GM19395 (cell line): ENCODE measurements at regions not wholly inside any gene's neighbourhood (a gene's known extent, or its start where the extent isn't known, plus 50 kb on each side); places are given as distances from the start of the nearest gene placed in this dataset.

ENCODE experiments used
- ATAC-seq: cut with Tn5 transposase; IDR thresholded peaks from one replicate; pipeline ENCODE4 v1.9.1; 2021; ENCODE audit warnings: mild to moderate bottlenecking, moderate library complexity; ENCODE audit not compliant: unreplicated experiment

DNA sequence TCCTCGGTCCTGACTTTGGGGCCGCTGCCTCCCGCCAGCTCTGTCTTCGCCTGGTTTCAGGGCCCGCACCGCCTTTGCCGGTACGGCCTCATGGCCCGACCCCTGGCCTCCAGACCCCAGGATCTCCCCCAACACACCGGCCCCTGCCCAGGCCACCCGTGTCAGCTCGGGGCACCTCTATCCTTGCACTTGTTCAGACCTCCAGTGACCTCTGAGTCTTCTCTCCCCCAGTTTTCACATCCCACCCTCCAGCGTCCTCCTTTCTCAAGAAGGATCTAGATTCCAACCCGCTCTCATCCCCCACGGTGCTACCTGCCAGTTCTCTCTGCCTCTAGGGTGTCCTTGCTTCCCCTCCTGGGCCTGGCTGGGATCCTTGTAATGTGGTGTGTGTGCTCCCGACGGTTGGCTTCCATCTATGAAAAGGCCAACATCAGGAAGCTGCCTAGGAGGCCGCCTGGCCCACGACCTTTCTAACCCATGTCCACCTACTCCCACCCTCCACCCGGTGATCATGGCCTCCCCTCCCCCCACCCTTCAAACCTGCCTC lies 61.1 kb downstream of the SPATA31C2 start:
- no peak for ATAC-seq

DNA sequence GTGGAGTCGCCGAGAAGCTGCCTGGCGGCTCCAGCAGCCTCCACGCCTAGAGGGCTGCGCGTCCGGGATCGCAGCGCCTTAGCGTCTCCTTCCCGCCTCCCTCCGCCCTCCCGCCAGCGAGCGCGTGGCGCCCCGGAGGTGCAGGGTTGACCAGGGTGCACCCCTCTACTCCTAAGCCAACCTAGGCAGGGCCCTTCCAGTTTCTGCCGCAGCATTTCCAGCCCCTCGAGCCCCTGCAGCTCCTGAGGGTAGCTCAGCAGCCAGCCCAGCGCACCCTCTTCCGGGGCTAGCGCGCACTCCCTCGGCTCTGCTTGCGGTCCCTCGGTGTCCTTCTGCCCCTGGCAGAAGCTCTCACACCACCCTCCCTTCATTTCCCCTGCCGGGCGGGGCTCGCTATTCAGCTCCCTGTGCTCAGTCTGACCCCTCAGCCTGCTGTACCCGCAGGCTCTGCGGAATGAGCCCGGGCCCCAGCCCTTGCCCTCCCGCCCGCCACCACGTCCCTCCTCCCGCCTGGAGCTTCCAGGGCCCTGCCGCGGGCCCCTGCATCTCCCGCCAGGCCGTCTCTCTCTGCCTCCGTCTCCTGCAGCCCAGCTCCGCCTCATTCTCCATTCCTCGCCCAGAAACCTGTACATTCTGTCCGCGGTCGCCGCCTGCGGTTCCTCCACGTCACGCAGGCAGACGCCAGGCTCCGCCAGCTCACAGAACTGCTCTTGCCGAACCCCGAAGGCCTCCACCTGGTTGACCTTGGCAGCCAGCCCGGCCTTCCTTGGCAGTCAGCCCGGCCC lies 61.8 kb downstream of the SPATA31C2 start:
- peak; percentile 60 for ATAC-seq

GRCh38 chr9:88075966-88076285 lies 62.3 kb downstream of the SPATA31C2 start:
- no peak for ATAC-seq

DNA sequence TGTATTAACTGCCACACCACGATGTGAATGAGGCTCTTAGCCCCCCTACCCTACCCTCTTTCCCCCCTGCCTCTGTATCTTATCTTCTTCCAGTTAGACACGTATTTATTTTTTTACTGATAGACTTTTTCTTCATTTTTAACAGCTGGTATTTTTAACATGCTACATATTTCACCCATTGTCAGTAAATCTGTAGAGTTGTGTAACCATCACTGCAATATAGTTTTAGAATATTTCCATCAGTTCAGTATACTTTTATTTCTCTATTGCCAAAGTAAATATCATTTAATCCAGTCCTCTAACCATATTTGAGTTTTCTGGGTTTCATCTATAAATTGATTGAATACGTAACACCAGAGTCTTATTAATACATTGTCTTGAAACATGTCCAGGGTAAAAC lies 62.8 kb downstream of the SPATA31C2 start:
- ATAC-seq = no peak

GRCh38 chr9:88074931-88075330 lies 63.3 kb downstream of the SPATA31C2 start:
- ATAC-seq = no peak

- no peak for ATAC-seq
These were observed 65.4 kb downstream of the SPATA31C2 start for GRCh38 chr9:88072831-88073375.

DNA sequence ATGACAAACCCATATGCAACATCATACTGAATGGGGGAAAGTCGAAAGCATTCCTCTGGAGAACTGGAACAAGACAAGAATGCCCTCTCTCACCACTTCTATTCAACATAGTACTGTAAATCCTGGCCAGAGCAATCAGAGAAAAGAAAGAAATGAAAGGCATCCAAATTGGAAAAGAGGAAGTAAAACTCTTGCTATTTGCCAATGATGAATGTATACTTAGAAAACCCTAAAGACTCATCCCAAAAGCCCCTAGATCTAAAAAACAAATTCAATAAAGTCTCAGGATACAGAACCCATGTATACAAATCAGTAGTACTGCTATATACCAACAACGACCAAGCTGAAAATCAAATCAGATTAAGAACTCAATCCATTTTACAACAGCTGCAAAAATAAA lies 66.9 kb downstream of the SPATA31C2 start:
- ATAC-seq = no peak

- no peak for ATAC-seq
These were observed 72.7 kb downstream of the SPATA31C2 start for GRCh38 chr9:88065619-88066018.

DNA sequence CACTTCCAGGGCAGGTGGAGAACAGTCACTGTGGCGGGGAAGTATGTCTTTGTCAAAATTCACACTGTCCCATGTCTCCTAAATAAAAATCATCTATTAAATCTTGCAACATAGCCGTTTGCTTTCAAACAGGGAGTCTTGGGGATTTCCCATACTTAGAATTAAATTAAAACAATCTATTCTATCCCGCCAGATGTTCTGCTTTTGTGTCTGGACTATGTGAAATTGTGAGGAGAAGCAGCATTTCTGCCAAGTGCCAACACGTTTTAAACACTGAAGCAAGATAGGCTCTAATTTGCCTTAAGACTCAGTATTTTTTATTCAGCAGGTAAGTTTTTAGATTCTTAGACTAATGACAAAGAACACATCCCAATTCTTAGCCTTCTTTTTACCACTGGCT lies 73.7 kb downstream of the SPATA31C2 start:
- ATAC-seq = no peak

DNA sequence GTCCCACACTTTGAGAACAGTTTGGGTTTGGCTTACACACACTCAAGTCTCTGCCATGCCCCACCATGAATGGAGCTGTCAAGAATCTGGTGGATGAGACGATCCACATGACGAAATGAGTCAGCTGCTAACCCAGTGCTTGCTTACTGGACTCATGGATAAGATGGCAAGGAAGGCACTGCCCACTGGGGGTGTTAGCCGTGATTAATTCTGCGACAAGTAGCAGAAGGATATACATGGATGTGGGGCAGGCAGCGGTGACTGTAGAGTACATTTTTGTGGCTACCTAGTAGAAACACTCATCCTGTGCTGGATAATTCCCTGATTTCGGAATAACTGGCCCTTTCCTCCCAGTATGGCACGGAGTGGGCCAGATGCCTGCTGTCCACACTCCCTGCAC lies 77.5 kb downstream of the SPATA31C2 start:
- ATAC-seq = no peak

DNA sequence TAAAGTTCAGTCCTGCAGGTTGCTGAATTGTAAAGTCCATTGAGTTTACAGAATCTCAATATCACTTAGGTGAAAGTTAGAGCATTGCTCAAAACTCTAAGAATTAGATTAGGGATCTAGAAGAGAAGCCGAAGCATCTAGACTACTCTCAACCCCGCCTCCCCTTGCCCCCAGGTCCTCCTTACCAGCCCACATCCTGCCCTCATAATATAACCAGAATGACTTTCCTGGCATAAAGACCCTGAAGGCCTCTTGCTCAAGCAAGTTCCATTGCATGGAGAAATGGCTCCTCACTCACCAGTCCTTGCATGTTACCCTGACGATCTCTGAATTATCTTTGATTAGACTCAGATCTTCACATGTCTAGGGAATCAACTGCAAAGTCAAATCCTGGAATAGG lies 78.8 kb downstream of the SPATA31C2 start:
- no peak for ATAC-seq

DNA sequence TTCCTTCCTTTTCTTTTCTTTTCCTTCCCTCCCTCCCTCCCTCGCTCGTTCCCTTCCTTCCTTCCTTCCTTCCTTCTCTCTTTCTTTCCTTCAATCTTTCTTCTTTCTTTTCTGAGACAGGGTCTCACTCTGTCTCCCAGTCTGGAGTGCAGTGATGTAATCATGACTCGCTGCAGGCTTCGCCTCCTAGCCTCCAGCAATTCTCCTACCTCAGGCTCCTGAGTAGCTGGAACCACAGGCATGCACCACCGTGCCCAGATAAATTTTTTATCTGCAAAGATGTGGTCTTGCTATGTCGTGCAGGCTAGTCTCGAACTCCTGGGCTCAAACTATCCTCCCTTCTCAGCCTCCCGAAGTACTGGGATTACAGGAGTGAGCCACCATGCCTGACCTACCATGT lies 81.4 kb downstream of the SPATA31C2 start:
- ATAC-seq = no peak

GRCh38 chr9:88053856-88054501 lies 79.6 kb upstream of the CDK20 start:
- no peak for ATAC-seq

DNA sequence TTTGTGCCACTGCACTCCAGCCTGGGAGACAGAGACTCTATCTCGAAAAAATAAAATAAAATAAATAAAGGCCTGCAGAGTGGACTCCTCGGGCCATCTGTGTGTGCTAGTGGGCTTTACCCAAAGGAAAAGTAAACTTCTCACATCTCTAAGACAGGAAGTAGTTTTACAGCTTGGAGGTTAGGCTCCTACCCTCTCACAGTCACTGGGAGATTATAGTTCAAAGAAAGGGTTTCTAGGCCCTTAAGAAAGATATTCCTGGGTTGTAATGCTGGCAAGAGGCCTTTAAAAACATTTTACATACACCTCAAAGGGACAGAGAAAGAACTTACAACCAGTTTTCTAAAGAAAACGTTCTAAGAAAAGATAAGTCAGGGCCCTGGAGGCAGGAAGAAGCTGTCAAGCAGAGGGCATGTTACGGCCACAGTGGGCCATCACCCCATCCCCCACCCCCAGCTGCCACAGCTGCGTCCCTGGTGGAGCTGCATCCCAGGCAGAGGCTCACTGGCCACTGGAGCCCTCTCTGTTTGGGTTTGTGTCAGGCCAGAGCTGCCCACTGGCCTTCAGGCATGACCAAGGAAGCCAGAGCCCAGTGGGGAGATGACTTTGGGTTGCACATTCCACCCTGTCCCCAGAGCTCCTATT lies 78.1 kb upstream of the CDK20 start:
- no peak for ATAC-seq

- no peak for ATAC-seq
These were observed 76.8 kb upstream of the CDK20 start for GRCh38 chr9:88051138-88051537.

DNA sequence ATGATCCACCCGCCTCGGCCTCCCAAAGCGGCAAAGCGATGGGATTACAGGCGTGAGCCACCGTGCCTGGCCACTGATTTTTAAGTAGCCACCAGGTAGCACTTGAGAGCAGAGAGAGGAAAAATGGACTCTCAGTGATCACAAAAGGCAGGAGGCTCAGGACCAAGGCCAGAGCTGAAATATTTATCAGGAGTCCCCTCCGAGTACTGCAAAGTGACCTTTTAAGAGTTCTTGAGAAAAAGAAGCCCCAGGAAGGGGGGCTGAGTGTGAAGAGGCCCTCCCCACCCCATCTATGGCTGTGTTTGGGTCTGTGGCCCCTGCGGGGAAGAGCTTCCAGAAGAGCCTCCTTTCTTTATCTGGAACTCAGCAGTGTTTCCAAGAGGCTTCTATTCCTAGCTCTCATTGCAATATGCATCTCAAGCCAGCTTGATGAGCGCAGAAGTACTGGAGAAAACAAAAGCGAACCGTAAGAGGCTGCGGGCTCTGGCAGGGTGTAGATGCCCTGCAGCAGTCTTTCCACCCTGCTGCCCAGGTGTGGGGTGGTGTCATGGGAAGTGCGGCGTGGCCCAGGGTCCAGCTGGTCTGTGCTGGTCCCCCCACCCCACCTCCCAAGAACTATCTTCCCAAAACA lies 75.5 kb upstream of the CDK20 start:
- ATAC-seq = no peak

- no peak for ATAC-seq
These were observed 72.2 kb upstream of the CDK20 start for GRCh38 chr9:88046542-88046941.

DNA sequence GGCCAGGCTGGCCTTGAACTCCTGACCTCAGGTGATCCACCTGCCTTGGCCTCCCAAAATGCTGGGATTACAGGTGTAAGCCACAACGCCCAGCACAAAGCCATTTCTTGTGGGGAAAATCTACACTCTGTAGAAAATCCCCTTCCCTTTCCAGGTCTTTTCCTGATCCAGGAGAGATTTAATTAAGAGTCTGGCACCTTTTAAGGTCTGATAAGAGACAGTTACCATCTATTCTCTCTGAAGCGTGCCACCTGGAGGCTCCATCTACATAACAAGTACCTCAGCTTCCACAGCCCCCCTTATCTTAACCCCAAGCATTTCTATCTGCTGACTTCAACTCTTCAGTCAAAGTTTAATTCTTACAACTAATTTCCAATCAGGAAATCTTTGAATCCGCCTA lies 71.4 kb upstream of the CDK20 start:
- ATAC-seq = no peak

DNA sequence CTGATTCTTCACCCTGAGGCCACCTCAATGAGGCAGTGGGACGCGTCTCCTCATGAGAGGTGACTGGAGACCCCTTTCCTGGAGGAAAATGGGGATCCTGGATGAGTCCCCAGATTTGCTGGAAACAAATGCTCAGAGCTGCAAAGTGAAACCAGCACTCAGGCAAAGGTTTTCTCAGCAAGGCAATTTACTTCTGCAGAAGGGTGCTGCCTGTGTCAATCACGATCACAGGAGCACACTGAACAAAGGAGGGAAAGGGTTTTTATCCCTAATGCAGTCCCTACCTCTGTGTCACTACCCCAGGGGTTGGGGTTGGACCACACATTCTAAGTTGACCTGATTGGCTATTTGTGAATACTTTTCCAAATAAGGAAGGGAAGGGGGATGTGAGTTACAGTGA lies 69.9 kb upstream of the CDK20 start:
- no peak for ATAC-seq

DNA sequence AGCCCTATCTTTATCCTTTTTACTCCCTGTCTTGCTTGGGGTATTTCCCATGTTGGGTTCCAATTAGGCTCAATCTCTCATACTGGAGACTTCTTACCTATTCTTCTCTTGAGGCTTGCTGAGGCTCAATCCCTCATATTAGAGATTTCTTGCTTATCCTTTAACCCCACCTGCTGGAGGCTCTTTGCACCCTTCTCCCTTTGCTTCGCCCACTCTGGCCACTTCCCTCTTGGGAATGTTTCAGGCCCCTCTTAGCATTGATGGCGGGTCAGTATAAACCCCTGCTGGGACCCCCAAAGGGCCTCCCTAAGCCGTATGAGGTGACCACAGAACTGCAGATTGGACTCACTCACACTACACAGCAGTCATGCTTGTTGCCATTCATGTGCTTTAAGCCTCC lies 69.3 kb upstream of the CDK20 start:
- ATAC-seq = no peak

DNA sequence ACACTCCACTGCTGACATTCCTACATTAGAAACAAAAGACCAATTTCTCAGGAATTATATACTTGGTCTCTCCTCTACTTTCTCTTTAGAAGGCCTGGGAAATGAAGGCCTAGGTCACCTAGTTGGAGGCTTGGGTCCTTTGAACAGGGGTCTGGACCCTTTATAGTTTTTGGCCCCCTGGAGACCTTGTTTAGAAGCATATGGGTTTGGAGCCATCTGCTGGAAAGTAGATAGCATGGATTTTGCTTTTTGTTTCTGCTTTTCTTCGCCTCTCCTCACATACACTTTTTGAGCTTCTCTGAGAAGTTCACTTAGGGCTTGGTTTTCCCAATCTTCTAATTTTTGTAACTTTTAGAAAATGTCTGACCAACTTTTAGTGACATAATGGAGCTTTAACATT lies 67.1 kb upstream of the CDK20 start:
- ATAC-seq = no peak
